Right renal pelvis (tissue), 4 donors: ENCODE measurements at regions not wholly inside any gene's neighbourhood (a gene's known extent, or its start where the extent isn't known, plus 50 kb on each side); places are given as distances from the start of the nearest gene placed in this dataset.
A peak's percentile ranks its signal among the peaks of the same experiment; 100 is the strongest.
"Not testable (repeated sequence)": the region's sequence is repeated elsewhere in the genome, so short reads cannot be mapped to it uniquely, and the experiment has no call there.

Experiments
- DNase-seq, 4 donors: peaks; one replicate each; pipeline ENCODE4 v3.0.0-alpha.2; 2013; ENCODE audit warnings: low read depth in 4 of 4, low spot score in 3 of 4, missing footprints in 1 of 4

- DNase-seq, result no peak
Measured at GRCh38 chr11:116044520-116044919, 540.3 kb upstream of the CADM1 start.

GRCh38 chr11:116043857-116044256, 539.6 kb upstream of the CADM1 start:
- no peak for DNase-seq

DNA sequence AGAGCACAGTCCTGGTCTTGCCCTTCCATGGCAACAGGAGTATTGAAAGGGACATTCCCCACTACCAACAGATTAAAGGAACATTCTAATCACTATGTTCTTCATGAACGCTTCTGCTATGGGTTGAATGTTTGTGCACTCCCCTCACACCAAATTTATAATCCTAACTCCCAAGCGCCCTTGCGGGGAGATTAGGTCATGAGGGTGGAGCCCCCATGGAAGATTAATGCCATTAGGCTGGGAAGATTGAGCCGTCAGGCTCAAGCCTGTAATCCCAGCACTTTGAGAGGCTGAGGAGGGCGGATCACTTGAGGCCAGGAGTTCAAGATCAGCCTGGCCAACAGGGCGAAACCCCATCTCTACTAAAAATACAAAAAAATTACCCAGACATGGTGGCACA, 538.8 kb upstream of the CADM1 start:
- not testable (repeated sequence) for DNase-seq

DNA sequence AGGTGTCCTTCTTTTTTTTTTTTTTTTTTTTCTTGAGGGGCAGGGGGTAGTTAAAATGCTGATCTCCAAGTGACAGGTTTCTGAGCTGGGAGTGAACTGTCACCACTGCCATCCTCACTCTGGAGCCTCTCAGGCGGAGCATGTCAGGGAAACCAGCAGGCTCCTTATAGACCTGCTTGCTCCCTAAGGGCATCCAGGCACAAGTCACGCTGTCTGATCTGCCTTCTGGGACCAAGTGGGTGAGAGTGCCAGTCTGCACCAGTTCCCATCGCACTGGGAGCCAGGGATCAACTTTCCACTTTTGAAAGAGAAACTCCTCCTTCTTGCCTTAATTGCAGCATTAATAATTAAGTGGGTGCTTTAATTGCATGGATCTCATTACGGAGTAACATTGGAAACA, 537.9 kb upstream of the CADM1 start:
- DNase-seq, result no peak

GRCh38 chr11:116037861-116038260, 533.6 kb upstream of the CADM1 start:
- no peak for DNase-seq

DNA sequence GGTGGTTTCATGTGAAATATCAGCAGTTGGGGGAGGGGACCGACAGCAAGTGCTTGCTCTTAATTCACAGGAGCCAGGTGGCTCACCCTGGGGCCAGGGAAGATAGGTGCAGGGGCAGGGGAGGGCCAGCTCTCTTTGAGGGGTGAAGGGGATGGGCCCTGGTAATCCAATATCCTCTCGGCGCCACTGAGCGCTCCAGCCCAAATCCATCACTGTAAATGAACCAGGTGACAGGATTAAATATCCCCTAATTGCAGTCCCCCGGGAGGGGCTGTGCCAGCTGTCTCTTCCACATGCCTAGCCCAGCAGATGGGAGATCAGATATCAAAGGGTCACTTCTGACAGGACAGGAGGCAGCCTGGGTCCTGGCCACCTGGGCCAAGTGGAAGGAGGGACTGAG, 531.8 kb upstream of the CADM1 start:
- peak in 2 of 4 donors; percentile 61 to 69 for DNase-seq

GRCh38 chr11:116033931-116034553, 529.8 kb upstream of the CADM1 start:
- no peak for DNase-seq

DNA sequence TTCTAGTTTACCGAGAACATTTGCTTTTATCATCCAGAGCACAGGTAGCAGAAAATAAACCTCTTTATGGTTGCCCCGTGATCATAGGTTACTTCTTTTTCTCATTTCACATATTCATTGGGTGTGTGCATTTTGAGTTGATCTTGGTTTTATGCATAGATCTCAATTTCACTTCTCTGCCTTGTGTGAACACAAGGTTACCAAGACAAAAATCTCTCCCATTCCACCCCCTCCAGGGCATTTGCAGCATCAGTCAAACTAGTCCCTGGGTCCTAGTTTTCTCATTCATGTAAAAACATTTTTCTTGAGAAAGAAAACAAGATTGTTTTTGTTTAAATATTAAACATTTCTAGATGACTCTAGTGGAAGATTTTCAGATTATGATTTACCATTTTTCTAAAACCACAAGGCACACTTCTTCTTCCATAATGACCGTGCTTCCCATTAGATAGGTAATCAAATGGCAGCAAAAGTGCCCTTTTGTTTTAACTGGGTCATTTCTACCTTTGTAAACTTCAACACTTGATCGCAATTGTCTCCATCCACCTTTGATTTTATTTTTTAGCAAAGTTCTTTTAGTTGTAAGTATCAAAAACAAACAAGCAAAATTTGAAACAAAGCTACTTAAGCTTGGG, 526.6 kb upstream of the CADM1 start:
- DNase-seq, result no peak

DNA sequence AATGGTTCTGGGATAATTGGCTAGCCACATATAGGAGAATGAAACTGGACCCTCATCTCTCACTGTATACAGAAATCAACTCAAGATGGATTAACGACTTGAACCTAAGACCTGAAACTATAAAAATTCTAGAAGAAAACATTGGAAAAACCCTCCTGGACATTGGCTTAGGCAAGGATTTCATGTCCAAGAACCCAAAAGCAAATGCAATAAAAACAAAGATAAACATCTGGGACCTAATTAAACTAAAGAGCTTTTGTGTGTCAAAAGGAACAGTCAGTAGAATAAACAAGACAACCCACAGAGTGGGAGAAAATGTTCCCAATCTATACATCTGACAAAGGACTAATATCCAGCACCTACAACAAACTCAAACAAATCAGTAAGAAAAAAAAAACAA, 524.3 kb upstream of the CADM1 start:
- not testable (repeated sequence) for DNase-seq

DNA sequence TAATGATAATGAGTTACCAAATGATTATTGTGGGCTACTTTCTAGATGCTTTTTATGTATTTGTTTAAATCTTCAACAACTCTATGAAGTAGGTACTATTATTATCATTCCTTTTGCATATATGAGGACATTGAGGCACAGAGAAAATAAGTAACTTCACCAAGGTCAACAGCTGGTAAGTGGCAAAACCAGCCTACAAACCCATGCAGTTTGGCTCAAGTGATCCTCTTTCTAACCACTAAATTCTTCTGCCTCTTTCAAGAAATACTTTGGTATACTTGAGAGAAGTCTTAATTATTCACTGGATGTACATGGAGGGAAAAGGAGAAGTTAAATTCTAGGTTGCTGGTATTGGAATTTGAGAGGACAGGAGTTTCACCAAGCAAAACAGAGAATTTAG, 495.2 kb upstream of the CADM1 start:
- DNase-seq, result no peak

DNA sequence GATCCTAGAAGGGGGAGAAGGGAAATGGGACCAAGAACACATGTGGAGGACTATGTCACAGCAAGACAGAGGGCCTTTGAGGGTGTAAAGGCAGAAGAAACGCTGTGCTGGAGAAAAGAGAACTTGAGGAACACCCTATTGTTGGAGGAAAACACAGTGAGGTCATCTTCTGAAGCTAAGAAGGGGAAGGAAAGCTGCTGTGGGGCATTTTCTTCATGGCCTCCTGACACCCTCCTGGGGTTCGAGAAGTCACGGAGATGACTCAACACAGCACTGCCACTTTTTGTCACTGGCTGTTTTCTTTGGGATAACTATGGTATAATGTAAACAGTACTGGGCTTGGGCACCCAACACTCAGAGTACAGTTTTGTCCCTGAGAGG, 492.6 kb upstream of the CADM1 start:
- no peak for DNase-seq

DNA sequence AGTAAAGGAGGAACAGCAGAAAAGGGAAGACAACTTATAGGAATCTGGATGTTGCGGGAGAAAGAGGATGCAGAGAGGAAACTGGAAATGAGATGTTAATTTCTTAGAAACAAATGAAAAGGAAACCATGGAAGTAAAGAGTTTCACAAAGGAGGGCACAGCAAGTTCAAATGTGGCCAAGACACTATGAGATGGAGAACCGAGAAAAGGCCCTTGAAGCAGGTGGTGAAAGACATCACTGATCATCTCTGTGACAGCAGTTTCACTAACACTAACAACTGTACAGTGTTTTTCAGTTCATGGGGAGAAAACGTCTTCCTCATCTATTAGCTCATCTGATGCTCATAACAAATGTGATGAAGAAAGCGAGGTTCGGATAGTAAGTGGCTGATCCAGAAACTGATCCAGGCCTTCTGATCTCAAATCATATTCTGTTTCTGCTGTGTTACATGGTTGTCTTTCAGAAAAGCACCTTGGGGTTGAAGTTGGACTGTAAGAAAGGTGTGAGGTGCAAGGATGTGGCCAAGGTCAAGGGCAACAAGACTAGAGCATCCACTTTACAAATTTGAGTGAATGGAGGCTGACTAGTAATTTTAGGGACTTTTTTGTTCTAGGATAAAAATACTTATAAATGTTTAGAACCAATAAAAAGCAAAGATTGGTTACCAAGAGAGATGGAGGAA, 492.1 kb upstream of the CADM1 start:
- DNase-seq, result no peak

DNA sequence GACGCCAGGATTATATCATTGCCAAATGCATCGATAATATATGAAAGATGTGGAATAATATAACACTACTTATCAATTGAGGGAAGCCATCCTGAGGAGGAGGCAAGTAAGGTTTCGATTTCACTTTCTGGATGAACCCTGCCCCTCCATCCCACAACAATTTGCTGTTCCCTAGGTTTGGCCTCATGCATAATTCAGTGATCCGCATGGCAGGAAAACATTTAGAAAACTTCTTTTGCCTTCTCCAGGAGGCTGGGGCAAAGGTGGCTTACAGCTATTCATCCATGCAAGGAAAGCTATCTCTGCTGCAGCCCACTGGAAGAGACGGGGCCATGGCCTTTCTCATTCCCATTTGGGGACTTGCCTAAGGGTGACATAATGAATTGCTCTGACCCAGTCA, 489.4 kb upstream of the CADM1 start:
- no peak for DNase-seq

DNA sequence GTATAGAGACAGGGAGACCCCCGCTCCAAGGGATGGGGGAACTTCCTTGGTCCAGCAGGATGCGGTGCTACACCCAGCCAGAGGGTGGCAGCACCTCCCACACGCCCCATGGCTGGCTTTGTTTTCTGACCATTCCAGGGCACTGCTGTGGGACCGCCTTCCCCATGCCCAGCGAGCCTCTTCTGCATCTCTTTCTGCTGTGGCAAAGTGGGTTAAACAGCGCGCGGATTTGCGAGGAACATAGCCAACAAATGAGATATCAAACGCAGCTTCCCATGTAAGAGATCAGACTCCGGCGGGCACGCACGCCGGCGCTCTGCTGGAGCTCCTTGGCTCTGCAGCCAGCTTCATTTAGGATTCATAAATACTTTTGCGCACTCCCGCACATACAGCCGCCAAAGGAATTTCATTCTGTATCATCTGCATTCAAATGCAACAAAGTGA, 485.8 kb upstream of the CADM1 start:
- DNase-seq, result no peak

GRCh38 chr11:115985896-115986295, 481.7 kb upstream of the CADM1 start:
- DNase-seq, result no peak

DNA sequence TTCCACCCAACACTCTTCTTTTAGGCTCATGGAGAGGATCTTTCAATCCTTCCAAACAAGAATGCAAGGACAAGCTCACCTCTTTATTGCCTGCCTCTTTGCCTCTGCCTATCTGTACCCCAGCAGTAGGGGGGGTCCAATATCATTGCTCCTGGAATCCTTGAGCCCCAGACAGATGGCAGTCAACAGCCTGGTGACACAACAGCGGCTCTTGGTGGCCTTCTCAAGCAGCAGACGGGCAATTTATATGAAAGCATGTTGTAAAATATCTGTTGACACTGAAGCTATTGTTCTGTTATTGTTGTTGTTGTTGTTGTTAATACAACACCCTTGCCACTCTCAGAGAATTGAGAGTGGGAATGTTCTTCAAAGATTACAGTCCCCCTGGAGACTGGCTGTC, 480.0 kb upstream of the CADM1 start:
- no peak for DNase-seq

GRCh38 chr11:115982666-115983065, 478.5 kb upstream of the CADM1 start:
- no peak for DNase-seq

DNA sequence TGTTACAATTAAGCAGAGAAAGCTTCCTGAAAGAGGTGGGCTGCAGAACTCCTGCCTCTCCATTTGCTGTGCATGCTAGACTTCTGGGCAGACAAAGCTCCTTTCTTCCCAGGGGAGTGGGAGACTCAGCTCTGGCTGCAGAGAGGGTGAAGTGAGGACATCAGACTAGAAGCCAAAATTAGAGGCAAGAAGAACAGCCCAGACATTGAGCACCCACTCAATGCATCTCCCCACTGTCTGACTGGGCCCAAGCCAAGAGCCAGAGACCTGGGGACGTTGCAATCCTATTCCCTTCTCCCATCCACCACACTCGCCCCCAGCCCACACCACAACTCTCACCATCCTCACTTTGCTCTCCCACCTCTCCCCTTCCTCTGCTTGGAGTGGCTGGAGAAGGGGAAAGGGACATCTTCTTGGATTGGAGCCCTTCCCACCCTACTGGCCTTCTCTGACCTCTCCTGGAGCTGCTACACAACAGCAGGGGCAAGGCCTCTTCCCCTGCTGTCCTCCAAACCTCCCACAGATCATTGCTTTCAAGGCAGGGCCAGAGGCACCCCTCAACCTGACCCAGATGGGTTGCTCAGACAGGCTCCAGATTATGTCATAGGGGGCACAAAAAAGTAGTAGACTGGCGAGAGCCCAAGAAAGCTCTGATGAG, 477.7 kb upstream of the CADM1 start:
- no peak for DNase-seq

DNA sequence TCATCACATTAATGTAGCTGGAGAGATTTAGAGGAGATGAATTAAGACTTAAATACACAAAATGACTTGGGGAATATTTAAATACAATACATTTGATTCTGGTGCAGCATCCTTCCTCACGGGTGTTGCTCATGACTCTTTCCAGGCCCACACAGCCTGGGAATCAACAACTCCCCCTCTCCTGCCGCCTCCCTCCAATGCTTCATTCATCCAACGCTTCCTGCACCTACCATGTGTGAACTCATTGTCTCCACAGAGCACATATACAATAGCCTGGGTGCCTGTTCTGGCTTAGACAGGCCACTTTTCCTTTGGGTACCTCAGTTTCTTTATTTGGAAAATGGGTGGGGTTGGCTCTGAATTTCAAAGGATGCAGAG, 476.9 kb upstream of the CADM1 start:
- DNase-seq, result no peak

GRCh38 chr11:115980337-115981103, 476.3 kb upstream of the CADM1 start:
- DNase-seq, result no peak

GRCh38 chr11:115974703-115975102, 470.5 kb upstream of the CADM1 start:
- DNase-seq, result no peak
